Activated CD8-positive, alpha-beta T cell treated with anti-CD3 and anti-CD28 coated beads, Interleukin-2, amount 10 ng/mL, durations not matched to agents 7 days and 5 days (primary cell): ENCODE measurements at regions not wholly inside any gene's neighbourhood (a gene's known extent, or its start where the extent isn't known, plus 50 kb on each side); places are given as distances from the start of the nearest gene placed in this dataset.

ENCODE experiments used
- ATAC-seq: fragments of 150-1000 bp; cut with Tn5 transposase; one replicate; pipeline ENCODE4 v1.10.0; 2021; ENCODE audit warnings: moderate library complexity
- CTCF ChIA-PET: fragments of 350-600 bp; sonication (Branson Sonifier 250); formaldehyde crosslinking; loops from one replicate; lab custom pipeline; 2021; ENCODE audit warnings: antibody characterized with exemption; lab: Charles Lee
- POLR2A ChIA-PET: fragments of 350-600 bp; sonication (Branson Sonifier 250); formaldehyde crosslinking; loops from one replicate; lab custom pipeline; 2021; ENCODE audit warnings: antibody characterized with exemption; lab: Charles Lee
- DNase-seq: peaks from one replicate; pipeline ENCODE4 v3.0.0-alpha.2; 2020
- H3K27ac Mint-ChIP-seq: one replicate; pipeline ENCODE4 v1.8.0; 2021; ENCODE audit warnings: mild to moderate bottlenecking, mixed read lengths
- H3K27me3 Mint-ChIP-seq: one replicate; pipeline ENCODE4 v1.8.0; 2021; ENCODE audit warnings: low read depth, mixed read lengths
- H3K36me3 Mint-ChIP-seq: one replicate; pipeline ENCODE4 v1.8.0; 2021; ENCODE audit warnings: low read depth, mixed read lengths
- H3K4me1 Mint-ChIP-seq: one replicate; pipeline ENCODE4 v1.8.0; 2021; ENCODE audit warnings: low read depth, mixed read lengths
- H3K4me3 Mint-ChIP-seq: one replicate; pipeline ENCODE4 v1.8.0; 2021; ENCODE audit warnings: mild to moderate bottlenecking, mixed read lengths
- H3K9me3 Mint-ChIP-seq: one replicate; pipeline ENCODE4 v1.8.0; 2022; ENCODE audit warnings: mixed read lengths; ENCODE audit not compliant: insufficient read depth

DNA sequence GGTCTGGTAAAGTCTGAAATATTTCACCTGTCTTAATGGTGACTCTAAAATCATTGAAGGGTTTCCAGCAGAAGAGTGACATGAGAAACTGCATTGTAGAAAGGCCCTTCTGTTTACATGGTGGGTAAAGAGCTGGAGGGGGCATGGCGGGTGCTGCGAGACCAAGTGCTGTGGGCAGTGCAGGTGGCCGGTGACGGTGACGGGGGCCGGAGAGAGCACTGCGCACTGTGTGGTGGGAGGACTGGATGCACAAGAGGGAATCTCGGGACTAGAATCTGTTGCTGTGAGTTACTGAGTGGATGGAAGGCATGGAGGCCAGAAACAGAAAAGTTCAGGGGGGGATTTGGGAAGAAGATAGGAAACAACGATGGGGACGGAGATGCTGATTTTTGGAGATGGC is 218.7 kb downstream of the USP6NL start:
- Mint-ChIP-seq H3K4me3 (no peak overlapping the region), H3K9me3 (no peaks in the 10 kb centered on the region), H3K4me1 (no peaks in the 10 kb centered on the region), H3K27me3 (peaks cover 6% of the 10 kb centered on the region), H3K36me3 (no peaks in the 10 kb centered on the region), H3K27ac (no peak overlapping the region)
- CTCF ChIA-PET, result no interaction called here
- POLR2A ChIA-PET, result no interaction called here
- ATAC-seq (no peak), DNase-seq (no peak)

DNA sequence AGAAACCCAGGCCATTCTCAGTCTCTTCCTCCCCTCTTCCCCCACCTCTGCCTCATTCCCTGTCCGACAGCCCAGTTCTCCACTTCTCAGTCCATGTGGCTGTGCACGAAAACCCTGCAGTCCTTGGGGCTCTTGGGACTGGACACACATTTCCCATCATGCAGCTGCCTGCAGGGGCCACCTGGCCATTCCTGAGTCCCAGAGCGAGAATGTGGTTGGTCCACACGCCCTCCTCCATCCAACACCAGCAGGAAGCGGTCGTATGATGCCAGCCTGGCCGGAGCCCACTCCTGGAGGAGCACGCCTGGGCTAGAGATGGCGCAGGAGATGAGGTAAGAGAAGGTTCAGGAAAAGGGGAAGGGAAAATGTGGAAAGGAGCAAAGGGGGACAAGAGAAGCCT is 222.5 kb downstream of the USP6NL start:
- Mint-ChIP-seq H3K27ac (no peak overlapping the region), H3K27me3 (peaks cover 9% of the 10 kb centered on the region), H3K36me3 (no peaks in the 10 kb centered on the region), H3K9me3 (no peaks in the 10 kb centered on the region), H3K4me1 (no peaks in the 10 kb centered on the region), H3K4me3 (no peak overlapping the region)
- ATAC-seq (no peak), DNase-seq (no peak)
- CTCF ChIA-PET, result no interaction called here
- POLR2A ChIA-PET, result no interaction called here

DNA sequence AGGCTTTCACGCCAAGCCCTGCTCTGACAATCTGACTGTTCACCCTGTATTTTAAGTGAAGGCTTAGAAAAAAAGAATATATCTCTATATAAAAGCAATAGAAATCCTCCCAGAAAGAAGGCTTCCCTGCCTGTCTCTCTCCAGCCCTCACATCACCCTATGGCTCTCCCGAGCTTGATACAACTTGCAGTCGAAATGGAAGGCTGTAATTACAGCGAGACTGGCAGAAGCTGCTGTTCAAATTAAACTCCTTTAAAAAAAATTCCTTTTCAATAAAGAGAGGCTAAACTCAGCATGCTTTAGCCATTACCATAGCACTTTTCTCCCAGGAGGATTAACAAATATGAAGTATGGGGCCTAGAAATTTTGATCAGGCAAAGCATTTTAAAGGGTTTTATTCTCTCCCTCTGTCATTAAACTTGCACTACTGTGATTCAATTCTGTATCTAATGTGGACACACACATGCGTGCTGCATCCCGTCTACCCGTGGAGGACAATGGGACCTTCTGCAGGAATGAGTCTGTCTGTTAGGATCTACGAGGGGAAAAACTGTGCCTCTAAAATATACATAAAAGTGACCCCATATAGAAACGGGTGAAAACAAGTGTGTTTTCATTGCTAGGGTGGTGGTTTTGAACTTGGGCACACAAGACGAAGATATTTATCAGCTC is 223.8 kb downstream of the USP6NL start:
- H3K4me3 Mint-ChIP-seq, result no peak overlapping the region
- POLR2A ChIA-PET, result no interaction called here
- H3K36me3 Mint-ChIP-seq, result no peaks in the 10 kb centered on the region
- DNase-seq (no peak), ATAC-seq (no peak)
- peaks cover 3% of the 10 kb centered on the region for H3K27me3 Mint-ChIP-seq
- no peaks in the 10 kb centered on the region for H3K9me3 Mint-ChIP-seq
- no peak overlapping the region for H3K27ac Mint-ChIP-seq
- no peaks in the 10 kb centered on the region for H3K4me1 Mint-ChIP-seq
- CTCF ChIA-PET, result no interaction called here

DNA sequence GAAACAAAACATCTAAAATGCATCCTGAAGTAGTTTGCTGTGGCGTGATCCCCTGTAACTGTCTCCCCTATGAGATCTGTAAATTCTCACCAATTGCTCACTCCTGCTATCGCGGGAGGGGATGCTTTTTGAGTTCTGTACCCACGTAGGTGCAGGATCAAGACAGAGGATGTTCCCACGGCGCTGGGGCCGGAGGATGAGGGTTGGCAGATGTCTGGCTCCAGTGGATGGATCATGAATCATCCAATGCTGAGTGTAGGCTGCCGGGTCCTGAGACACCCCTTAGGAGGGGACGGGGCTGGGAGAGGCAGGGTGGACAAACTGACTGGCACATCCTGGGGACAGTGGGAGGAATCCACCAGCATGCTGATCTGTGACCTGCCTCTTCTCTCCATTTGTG is 224.4 kb downstream of the USP6NL start:
- ATAC-seq (no peak), DNase-seq (no peak)
- no peak overlapping the region for H3K4me3 Mint-ChIP-seq
- H3K27me3 Mint-ChIP-seq, result peaks cover 2% of the 10 kb centered on the region
- H3K4me1 Mint-ChIP-seq, result no peaks in the 10 kb centered on the region
- no peak overlapping the region for H3K27ac Mint-ChIP-seq
- no peaks in the 10 kb centered on the region for H3K36me3 Mint-ChIP-seq
- ChIA-PET POLR2A (no interaction called here), CTCF (no interaction called here)
- H3K9me3 Mint-ChIP-seq, result no peaks in the 10 kb centered on the region
